HG03025 (cell line): ENCODE measurements at regions not wholly inside any gene's neighbourhood (a gene's known extent, or its start where the extent isn't known, plus 50 kb on each side); places are given as distances from the start of the nearest gene placed in this dataset.
"Not testable (repeated sequence)": the region's sequence is repeated elsewhere in the genome, so short reads cannot be mapped to it uniquely, and the experiment has no call there.

Source experiments
- ATAC-seq: cut with Tn5 transposase; IDR thresholded peaks from one replicate; pipeline ENCODE4 v1.9.1; 2021; ENCODE audit warnings: mild to moderate bottlenecking, moderate library complexity; ENCODE audit not compliant: unreplicated experiment, low FRiP score

DNA sequence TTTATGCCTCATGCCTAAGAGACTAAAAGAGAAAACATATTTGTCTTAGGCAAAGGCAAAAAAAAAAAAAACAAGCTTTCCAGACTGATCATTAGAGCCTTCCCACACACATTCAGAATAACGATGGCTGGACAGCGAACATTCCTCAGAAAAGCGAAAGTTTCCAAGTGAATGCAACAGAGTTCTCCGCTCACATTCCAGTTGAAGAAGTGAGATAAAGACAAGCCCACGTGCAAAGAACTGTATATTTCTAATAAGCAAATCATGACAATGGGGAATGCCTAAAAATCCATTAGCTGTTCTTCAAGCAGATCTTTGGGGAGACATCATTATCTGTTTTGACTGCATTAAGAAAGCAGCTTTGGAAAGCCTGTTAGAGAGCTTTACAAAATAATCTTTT, 347.9 kb downstream of the METTL4 start:
- no peak for ATAC-seq

DNA sequence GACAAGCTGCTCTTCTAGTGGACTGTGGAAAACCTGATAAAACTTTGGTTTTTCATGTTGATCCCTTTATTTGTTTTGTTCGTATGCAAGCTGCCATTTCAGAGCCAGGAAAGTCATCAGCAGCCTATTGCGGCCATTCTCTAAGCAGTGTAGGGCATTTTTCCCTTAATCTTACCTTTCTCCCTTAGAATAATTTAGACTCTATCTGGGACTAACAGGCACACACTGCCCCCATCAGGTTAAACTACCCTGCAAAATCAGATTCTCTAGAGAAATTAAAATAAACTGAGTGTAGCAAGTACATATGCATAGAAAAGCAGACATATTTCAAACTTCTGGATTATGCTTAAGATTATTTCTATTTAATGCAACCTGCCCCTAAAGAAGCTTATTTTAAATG, 347.5 kb downstream of the METTL4 start:
- ATAC-seq = no peak

GRCh38 chr18:2236232-2236631, 335.1 kb downstream of the METTL4 start:
- no peak for ATAC-seq

DNA sequence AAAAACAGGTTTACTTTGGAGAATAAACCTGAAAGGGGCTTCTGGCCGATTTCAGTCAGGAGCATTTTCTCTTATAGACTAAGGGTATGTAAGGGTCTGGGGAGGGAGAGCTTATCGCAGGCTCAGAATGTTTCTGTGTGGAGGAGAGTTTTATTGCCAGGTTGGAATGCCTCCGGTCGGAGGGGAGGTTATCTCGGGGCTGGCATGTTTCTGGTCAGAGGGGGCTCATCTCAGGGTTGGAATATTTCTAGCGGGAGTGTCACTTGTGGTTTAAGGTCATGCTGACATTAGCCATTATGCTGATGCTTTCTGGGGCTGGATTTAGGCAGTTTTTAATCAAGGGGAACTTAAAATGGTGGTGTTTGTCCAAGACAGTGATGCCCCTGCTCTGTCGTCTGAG, 333.6 kb downstream of the METTL4 start:
- ATAC-seq = no peak

DNA sequence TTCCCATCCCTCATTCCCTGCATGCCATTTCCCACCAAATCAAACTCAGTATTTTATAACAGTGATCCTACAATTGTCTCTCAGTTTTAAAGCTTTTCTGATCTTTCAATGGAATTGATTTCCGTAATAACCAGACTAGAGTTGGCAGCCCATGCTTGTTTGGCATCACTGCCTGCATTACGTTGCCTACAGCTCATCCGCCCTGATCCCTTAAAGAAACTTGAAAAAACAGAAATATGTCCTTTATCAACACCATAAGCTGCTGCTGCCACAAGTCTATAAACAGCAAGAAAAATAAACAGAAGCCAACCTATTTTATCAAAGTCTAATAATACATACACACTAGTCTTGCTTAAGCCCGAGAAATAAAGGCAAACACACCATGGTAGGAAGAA, 331.0 kb downstream of the METTL4 start:
- no peak for ATAC-seq

DNA sequence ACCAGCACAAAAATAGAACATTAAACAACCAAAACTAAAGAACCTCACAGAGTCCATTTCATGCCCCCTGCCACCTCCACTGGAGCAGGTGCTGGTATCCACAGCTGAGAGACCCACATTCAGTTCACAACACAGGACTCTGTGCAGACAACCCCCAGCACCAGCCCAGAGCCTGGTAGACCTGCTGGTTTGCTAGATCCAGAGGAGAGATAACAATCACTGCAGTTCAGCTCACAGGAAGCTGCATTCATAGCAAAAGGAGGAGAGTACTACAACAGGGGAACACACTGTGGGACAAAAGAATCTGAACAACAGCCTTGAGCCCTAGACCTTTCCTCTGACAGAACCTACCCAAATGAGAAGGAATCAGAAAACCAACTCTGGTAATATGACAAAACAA, 326.7 kb downstream of the METTL4 start:
- ATAC-seq = no peak

GRCh38 chr18:2247101-2247500, 324.2 kb downstream of the METTL4 start:
- not testable (repeated sequence) for ATAC-seq

DNA sequence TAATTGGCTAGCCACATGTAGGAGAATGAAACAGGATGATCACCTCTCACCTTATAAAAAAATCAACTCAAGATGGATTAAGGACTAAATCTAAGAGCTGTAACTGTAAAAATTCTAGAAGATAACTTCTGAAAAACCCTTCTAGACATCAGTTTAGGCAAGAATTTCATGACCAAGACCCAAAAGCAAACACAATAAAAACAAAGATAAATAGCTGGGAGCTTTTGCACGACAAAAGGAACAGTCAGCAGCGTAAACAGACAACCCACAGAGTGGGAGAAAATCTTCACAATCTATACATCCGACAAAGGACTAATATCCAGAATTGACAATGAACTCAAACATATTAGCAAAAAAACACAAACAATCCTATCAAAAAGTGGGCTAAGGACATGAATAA, 316.3 kb downstream of the METTL4 start:
- no peak for ATAC-seq

DNA sequence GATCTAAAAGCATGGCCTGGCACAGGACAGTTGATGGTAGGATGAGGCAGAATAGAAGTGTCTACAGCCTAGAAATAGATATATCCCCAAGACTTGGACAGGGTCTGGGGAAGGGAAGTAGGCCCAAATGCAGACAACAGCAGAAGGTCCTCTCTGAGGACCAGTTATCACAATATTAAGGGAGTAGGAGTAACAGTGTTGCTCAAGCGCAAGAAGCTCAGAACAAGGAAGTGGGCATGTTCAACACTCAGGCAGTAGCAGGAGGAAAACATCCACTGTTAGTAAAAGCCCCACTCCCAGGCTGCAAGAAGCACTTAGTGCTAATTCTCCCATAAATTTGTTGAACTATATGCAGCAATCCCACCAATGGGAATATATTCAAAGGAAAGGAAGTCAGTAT, 314.7 kb downstream of the METTL4 start:
- no peak for ATAC-seq

GRCh38 chr18:2258954-2259353, 312.4 kb downstream of the METTL4 start:
- no peak for ATAC-seq

DNA sequence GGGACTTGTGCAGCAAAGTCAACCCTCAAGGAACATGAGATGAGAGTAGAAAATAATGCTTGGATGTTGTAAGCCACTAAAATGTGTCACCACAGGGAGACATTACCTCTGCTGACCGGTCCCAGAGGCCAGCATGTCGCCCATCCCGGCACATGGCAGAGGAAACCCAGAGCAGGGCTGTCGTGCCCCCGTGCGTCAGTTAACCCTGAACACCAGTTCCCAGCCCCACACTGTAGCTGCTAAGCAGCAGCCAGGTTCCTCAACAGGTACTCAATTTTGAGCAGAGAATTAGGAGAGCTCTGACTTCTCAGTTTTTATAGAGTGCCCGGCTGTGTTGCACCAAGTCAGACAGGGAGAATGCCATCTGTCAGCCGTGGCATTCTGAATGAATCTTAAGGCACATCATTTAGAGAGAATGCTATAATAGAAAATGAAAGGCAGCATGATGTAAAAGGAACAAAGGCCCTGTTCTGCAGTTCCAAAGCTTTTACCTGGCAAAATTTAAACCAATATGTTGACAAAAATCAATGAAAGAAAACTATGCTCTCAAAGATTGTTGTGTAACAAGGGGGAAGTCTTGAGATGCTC, 307.9 kb downstream of the METTL4 start:
- no peak for ATAC-seq

GRCh38 chr18:2274613-2275012, 296.7 kb downstream of the METTL4 start:
- ATAC-seq = no peak

DNA sequence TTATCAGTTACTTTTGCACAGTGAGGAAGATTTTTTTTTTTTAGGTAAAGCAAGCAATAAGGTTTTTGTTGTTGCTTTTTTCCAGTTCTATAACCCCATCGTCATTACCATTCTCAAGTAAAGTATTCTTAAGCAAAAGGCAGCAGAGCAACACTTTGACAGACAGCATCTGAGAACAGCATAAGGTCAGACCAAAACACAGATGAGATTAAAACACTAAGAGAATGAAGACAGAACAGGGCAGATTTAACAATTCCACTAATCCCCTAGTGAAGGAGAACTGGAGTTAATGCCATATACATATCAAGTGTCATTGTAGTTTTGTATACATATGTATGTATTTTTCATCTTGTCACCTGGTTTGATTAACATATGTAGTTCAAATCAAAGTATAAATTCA, 290.2 kb downstream of the METTL4 start:
- no peak for ATAC-seq

DNA sequence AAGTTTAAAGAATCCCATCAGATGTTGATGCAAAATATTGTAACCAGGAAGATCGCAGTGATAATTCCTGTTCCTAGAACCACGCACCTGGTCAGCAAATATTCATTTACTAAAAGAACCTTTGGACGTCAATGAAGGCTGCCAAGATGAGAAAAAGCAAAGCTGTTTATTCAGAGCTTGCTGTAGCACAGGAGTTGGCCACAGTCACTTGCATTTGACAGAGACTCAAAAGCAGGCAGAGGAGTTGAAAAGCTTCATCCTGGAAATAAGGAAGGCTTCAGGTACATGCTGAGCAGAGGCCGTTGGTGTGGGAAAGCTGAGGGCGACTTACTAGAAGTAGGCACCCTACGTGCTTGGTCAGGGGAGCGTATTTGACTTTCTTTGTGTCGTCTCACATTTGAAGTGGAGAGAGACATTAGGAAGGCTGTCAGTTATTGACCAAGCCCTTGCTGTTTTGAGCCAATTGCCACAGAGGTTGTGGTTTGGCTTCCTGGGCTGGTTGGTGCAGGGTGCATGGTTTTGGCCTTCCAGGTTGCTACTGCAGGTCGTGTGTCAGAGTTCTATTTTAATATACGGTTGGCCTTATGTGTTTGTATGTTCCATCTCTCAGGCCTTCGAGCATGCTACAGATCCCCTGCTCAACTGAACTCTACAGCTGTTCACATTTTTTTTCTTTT, 289.6 kb downstream of the METTL4 start:
- no peak for ATAC-seq

- ATAC-seq = no peak
Observed at GRCh38 chr18:2293109-2293839, 278.0 kb downstream of the METTL4 start.

DNA sequence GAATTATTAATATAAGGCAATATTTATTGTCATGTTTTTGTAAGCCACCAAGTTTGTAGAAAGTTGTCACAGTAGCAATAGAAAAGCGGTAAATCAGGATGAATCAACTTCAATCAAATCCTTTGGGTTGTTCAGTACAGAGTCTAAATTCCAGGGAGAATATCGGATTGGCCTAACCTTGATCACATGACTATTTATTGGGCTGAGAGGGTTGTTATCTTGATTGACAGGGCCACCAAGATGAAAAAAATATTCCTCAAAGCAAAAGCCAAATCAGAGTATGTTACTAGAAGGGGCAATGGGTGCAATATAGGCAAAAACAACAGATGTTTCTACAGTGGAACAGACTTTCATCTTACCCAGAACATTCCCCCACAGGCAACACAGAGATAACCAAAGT, 270.0 kb downstream of the METTL4 start:
- ATAC-seq = no peak

DNA sequence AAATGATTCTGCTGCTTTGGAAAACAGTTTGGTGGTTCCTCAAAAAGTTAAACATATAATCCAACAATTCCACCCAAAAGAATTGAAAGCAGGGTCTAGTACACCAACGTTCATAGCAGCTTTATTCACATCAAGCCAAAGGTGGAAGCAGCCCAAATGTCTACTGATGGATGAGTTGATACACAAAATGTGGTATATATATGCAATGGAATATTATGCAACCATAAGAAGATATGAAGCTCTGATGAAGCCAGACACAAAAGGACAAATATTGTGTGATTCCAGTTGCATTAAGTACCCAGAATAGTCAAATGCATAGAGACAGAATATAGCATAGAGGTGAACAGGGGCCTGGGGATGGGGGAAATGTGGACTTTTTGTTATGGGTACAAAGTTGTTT, 269.3 kb downstream of the METTL4 start:
- ATAC-seq = no peak

DNA sequence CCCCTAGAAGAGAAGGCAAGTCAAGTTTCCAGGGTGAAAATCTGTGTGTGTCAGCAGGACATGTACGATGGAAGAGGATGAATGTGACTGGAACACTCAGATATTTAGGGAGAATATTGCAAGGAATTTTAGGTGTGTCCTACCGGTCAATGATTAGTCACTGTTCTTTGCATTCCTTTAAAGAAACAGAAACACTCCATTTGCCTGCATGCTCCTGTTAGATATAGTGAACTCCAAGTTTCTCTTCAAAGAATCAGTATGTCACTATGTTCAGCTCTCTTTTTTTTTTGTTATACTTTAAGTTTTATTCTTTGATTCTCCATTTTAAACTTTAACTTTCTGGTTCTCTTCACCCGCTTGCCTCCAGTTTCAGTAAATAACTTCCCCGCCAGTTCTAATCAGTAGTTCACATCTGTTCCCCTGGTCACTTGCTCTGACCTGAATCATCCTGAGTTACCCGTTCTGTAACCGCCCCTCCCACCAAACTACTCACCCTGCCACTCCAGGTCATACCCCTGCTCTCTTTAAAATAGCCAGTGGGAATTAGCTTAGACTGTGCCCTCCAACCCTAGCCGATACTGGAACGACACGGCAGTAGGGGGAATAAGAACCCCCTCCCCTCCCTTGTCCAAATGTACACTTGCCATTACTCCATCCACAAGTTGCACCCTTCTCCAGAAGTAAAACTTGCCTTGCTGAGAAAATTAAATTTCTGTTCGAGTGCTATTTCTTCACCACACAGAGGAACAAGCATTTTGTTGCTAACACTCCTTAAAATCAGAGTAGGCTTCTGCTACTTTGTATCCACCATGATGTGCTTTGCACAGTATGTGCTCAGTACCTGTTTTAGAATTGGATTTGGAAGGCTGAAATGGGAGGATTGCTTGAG, 268.4 kb downstream of the METTL4 start:
- no peak for ATAC-seq

DNA sequence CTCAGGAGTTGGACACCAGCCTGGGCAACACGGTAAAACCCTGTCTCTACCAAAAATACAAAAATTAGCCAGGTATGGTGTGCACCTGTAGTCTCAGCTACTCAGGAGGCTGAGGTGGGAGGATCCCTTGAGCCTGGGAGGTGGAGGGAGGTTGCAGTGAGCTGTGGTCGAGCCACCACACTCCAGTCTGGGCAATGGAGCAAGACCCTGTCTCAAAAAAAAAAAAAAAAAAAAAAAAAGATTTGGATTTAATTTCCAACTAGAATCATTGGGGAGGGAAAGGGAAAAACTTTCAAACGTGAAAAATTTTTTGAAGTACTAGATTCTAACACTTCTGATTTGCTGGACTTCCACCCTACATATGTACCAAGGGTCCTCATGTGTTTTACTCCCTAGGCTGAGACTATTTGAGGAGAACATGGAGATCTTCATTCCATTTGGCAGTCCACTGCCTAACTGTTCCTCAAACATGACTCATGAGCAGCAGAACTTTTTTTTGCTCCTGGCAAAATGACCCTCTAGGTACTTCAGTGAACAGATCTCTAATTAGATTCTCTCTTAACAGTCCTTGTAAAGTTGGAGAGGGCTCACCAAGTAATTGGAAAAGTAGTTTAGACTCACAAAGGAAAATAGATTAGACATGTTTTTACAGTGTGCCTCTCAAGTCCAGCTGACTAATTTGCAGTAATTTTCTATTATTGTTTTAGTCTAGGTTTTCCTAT, 267.6 kb downstream of the METTL4 start:
- ATAC-seq = no peak

DNA sequence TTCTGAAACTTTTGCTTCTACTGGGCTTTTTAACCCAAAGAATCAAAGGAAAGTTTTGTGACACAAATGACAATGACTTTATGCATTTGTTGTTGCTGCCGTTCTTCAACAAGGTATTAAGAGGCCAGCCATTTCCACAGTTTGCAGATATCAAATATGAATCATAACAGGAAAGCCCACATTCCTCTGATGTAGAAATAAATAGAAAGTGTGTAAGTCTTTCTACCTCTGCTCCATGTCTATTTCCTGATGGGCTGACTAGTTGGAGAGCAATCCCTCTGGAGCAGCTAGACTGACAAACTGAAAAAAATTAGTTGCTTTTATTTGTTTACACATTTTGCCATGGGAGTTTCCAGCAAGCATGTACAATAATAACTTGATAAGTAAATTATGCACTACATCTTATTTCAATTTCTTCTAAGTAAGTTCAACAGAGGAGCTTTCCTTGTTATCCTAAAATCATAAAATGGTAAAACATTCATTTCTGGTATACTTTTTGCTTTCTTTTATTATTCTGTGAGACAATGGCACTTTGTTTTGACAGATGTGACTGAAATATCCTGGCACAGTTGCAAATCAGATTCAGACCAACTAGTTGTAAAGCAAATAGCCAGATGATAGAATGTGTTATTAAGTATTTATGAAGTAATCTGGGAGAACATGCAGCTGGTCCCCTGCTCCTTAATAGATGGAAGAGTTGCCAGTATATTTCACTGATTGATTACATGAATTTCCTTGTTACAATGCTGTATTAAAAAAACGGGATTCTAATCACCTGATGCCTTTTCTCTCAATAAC, 266.7 kb downstream of the METTL4 start:
- ATAC-seq = no peak
